ENCODE measurements at regions not wholly inside any gene's neighbourhood (a gene's known extent, or its start where the extent isn't known, plus 50 kb on each side); places are given as distances from the start of the nearest gene placed in this dataset.

DNA sequence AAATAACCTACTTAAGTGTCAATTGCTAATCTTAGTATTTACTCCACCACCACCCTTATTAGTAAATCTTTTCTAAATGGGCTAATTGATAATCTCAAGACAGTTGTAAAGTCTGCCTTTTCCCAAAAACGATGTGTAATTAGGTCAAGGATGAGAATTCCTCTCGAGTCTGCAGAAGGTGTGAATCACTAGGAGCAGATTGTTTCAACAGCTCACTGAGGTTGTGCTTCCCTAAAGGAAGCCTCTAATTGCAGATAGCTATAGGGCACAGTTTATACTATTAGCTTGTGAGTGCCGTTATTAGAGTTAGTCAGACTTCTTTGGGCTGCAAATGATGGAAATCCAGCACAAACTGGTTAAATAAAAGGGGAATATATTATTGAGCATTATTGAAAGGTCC, 84.9 kb downstream of the C11orf91 start:
- no peak for DNase-seq

DNA sequence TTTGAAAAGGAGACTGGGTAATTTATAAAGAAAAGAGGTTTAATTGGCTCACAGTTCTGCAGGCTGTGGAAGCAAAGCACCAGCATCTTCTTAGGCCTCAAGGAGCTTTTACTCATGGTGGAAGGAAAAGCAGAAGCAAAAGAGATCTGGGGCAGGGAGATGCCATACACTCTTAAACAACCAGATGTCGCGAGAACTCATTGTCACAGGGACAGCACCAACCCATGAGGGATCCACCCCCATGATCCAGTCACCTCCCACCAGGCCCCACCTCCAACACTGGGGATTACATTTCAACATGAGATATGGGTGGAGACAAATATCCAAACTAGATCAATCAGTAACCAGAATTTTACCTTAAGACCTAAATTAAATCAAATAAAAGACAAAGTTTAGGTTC, 87.2 kb downstream of the C11orf91 start:
- DNase-seq: no peak

DNA sequence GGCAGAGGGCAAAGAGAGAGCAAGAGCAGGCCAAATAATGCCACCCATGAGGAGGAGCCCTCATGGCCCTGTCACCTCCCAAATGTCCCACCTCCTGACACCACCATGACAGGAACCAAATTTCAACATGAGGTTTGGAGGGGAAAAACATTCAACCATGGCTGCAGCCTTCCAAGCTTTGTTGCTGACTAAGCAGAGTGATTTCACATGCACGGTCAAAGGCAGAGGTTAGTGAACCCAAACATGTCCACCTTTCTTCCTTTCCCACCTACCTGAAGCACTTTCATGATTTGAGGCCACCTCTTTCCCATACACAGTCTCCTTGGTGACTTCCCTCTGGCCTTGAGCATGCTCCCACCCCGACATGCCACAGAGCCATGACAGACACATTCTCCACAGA, 89.7 kb downstream of the C11orf91 start:
- DNase-seq: no peak

DNA sequence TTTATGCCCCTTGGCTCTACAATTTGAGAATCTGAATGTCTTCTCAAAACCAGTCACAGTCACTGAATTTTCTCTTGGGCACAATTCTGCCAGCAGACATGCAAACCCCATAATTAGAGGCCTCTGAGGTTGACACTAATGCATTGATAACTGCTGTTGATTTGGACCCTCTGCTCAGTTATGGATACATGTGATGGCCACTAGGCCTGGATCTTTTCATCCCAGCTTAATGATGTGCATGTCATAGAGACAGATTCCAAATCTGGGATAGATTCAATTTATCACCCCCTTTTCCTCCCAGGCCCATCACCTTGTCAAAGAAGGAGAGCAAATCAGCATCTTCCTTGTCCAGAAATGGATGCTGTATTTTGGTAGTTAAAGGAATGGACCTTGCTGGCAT, 92.2 kb downstream of the C11orf91 start:
- no peak for DNase-seq

DNA sequence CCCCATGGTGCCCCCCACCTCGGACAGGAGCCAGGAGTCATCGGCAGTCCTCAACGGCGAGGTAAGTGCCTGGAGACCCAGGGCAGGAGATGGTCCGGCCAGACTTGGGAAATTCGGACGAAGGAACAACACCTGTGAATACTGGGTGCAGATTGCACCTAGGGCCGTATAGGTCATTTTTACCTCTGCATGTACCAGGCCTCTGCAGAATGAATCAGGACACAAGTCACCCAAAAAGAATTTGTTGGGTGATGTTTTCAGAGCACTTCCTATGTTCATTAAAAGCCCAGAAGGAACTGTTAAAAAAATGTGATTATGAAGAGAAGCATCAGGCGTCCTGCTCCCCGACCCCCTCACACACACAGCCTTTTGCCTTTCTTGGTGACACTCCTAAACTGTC, 93.9 kb downstream of the C11orf91 start:
- DNase-seq: no peak

DNA sequence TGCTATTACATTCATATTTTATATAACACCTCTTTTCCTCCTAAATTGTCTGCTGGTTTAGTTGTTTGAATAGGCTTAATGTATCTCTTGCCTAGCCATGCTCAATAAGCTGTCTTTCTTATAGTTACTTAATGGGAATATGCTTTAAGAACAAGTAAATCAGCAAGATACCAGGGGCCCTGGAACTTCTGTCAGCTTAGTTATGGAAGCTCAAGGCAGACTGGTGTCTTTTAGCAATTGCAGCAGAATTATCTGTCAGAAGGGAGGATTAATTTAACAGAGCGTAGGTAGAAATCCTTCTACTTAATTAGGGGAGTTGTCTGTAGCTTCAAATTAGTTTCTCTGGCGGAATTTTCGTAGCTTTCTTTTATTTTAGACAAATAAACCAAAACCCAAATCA, 94.9 kb downstream of the C11orf91 start:
- no peak for DNase-seq

DNA sequence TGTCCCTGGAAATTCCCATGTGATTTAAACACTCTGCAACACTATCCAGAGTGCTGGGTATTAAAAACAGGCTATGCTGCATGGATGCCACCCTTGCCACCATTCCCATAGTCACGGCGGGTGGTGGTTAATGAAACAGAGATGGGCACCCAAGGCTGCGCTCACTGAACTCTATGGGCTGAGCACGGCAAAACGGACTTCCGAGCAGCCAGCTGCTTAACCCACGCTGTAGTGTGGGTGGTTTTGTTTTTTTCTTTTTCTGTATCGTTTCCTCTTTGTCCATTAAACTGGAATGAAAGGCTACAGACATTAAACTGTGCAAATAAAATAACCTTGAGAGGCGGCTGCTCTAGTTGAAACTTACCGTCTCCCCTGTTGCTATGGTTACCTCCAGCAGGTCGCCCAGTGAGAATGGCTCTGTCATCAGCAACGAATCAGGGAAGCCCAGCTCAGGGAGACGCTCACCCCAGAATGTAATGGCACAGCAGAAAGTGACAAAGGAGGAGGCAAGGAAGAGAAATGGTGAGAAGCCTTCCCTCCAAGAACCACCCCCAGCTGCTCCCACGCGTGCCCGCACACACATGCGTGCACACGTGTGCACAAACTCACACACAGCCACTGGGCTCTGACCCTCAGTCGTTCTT, 102.1 kb downstream of the C11orf91 start:
- peak; percentile 54 for DNase-seq

DNA sequence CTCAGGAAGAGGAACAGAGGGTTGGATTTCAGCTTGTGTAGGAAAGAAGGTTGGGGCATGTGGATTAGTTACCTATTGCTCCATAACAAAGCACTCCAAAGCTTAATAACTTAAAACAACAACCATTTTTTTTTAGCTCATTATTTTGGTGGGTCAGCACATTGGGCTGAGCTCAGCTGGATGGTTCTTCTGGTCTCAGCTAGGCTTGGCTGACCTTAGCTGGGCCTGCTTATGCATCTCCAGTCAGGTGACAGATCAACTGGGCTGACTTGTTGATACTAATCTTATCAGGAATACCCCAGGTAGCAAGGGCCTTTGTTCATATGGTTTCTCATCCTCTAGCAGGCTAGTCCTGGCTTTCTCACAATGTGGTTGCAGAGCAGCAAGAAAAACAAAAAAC, 106.4 kb downstream of the C11orf91 start:
- no peak for DNase-seq

DNA sequence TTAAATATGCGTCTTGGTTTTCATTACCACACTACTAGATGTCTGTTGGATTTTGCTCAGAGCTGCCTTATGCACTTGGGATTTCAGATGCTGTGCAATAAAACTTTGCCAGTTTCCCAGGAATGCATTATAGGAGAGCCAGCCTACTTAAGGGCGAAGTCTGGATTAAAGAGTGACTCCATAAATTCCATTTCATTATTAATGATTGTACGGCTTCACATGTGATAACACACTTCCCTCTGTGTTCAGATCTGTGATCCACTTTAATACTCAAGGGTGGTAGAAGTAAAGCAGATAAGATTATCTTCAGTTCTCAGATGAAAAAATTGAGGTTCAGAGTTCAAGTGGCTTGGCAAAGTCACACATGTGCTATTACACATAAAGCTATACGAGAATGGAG, 110.2 kb downstream of the C11orf91 start:
- DNase-seq: no peak

DNA sequence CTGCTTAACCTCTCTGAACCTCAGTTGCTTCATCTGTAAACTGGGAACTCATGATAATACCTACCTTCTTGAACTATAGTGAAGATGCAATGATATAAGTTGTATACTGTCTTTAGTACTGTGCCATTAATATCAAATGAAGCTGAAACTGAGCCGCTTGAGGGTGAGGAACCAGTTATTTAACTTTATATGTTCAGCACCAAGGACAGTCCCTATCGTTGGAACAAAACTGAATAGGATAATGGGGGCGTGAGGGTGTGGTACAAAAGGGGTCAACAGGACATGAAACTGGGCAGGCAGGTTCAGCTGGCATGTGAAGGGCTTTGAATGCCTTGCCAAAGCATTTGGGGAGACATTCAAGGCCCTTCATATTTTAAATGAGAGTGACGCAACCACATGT, 112.6 kb downstream of the C11orf91 start:
- DNase-seq: no peak

DNA sequence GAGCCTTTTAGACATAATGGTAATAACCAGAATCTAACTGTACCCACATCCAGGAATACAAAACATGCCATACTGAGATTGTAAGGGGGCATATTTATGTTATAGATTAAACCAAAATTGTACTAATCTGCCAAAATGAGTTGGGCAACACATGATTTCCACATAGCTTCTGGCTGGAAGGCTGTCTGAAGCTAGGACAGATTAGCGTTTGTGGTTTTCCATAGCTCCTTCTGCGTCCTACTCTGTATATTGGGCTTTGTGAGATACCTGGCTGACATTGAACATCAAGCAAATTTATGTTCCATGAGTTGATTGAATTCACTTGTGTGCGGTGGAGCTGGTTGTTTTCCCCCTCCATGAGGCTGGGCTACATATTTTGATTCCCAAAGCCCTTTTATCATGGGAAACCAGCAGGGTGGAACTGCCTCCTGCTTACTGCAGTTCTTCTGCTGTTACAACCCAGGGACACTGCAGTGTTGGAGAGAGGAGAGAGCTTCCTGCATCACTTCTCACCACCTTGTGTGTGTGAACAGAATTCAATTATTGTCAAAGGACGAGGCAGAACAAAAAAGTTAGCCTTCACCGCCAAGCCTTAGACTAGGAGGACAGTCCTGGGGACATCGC, 114.9 kb downstream of the C11orf91 start:
- no peak for DNase-seq

DNA sequence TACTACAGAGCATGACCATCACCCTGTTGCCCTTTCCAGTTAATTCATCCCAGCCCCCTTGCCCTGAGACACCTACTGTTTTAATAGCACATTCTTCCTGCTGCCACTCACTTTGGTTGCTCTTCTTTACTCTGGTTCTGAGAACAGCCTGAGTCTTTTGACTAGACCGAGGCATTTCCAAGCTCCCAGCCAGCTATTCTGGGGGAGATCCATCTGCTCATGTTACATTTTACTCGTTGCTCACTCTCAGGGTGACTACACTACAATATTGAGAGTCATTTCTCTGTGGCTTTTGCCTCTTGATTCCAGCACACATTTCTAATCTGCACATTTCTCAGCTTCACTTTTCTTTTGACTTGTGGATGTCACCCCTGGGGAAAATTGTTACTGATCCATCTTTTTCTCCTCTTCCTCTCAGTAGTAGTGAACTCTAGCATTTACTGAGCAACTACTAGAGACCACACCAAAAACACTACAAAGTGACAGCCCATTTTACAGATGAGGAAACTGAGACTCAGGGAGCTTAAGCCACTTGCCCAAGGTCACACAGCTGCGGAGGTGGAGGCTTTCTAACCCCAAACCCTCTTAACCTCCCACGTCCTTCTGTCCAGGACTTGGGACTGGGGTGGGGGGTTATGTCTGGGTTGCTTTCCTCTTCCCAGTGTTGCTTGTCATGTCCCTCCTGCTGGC, 117.8 kb downstream of the C11orf91 start:
- no peak for DNase-seq

DNA sequence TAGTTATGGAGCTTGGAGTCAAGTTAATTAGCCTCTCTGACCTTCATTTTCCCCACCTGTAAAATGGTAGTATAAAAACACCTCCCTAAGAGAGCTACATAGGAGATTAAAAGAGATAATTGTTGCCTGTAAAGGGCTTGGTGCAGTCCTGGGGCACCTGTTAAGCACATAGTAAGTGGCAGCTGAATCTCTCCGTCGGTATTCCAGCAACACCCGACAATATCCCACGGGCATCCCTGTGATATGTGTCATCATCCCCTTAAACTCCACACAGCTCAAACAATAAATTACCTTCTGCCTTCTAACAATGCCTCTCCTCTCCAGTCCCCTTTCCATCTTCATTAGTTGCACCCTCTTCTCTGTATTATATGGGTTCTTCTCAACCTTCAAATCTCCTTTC, 121.5 kb downstream of the C11orf91 start:
- no peak for DNase-seq

DNA sequence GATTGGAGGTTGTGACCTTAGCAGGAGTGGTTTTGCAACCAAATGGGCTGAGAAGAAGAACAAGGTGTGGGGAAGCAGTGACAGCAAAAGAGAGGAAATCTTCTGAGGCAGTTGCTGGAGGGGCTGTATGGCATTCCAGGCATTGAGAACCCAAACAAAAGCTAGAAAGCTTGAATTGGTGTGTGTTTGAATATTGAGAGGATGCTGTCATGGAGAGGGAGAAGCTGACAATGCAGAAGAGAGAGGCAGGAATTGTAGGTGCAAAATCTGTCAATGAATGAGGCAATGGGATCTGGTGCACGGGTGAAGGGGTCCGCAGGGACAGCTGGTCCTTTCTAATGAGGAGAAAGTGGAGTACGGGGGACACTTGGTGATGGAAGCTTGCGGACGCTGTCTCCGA, 123.4 kb downstream of the C11orf91 start:
- DNase-seq: no peak

DNA sequence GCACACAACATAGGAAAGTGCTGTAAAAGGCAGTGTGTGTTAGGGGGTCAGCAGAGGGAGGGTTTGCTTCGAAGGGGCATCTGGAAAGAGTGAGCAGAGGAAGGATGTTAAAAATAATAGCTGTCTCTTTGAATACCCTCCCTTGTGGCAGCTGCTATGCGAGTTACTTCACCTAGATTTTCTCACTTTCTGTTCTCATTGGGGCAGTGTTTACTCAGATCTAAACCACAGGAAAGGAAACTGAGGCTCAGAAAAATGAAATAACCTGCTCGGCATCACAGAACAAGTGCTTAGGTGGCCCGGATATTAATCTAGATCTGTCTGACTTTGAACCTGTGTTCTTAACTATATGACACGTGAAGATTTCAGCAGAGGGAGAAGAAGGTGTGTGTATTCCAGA, 125.3 kb downstream of the C11orf91 start:
- no peak for DNase-seq

DNA sequence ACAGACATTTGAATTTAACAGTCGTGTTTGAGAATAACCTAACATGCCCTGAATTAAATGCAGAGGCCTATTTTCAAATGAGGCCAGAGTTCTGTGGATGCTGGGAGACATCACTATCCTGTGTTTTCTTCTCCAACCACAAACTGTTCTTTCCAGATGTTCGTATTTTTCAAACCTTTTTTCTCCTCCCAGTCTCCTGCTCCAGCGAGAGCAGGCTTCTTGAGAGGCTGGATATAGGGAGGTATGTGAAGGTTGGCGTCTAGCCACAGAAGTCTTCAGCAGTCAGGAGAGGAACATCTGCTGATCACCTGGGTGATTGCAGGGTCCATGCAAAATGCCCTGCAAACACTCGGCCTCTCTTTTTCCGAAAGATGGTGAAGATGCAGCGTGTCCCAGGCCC, 126.3 kb downstream of the C11orf91 start:
- DNase-seq: no peak

DNA sequence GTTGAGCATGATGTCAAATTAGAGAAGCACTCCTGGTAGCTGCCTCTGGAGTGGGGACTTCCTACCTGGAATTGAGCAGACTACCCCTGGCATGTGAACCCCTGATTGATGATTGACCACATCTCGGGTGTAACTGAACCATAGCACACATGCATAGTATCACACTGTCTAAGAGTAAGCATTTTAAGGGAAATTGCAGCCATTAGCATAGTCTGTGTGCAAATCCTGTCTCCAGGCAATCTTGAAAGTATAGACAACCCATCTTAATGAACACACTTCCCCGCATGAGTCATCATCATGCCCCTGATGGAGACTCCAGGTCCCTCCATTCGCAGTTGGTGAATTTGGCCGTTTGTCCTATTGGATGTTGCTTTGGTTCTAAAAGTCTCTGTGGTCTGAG, 131.3 kb downstream of the C11orf91 start:
- DNase-seq: no peak

DNA sequence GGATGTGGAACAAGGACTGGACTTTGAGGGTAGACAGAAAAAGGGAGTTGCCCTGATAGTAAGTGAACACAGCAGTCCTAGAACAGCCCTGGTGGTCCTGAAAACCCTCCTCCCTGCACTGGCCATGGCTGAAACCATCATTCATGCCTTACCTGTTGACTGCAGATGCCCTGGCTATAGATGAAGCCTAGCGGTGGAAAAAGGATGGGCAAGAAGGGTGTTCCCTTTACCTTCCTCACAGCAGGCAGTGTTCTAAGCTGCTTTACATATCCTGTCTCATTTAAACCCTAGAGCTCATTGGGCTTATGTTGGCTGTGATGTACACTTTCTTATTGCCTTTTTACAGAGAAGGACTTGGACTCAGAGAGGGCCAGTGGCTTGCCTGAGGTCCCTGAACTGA, 133.6 kb downstream of the C11orf91 start:
- DNase-seq: no peak

DNA sequence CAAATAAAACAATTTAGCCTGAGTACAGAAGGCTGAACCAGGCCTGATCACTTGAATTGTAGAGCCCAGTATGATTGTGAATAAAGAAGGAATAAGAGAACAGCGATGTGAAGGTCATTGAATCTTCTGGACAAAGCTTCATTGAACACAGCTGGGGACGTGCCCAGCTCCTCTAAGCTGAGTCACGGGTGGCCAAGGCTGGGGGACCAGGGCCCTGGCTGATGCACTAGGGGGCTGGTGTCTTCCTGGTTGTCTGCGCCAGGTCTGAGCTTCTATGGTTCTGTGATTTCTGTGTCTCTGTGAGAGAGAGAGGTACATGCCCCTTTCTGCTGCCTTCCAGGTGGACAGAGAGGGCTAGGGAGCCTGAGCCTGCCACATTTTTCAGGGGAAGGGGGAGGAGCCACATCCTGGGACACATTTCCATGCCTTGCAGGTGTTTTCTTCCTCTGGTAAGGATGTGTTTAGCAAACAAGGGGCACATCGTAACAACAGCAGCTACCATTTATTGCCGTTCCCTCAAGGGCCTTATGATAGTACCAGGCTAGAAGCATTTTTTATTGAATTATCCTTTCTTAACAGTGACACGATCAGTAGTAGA, 135.7 kb downstream of the C11orf91 start:
- DNase-seq: no peak

DNA sequence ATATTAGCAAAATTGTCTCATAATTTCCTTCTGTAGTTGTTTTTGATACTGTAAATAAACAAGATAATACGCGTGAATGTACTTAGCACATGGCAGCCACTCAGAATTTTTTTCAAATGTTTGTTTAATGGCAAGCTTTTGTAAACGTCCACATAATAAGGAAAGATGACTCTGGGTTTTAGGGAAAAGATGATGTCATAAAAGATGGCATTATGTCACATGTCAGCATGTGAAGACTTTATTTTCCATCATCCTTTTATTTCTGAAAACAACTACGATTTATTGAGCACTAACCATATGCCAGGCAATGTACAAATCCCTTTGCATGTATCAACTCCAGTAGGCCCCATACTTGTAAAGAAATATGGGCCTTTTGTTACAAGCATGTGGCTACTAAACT, 139.9 kb downstream of the C11orf91 start:
- DNase-seq: no peak

DNA sequence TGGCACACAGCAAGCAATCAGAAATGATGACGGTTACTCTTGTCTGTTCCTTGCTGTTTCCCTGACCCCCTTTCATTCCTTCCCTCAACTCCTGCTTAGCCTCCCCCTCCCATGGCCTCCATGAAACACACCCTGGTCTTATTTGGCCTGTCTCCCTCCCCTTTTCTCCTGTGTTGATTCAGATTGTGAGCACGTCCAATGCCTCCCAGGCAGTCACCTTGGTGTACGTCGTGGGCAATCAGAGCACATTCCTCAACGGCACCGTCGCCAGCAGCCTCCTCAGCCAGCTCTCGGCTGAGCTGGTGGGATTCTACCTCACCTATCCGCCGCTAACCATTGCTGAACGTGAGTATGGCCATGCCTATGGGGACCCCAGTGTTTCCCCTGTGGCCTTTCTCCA, 141.1 kb downstream of the C11orf91 start:
- DNase-seq: no peak

DNA sequence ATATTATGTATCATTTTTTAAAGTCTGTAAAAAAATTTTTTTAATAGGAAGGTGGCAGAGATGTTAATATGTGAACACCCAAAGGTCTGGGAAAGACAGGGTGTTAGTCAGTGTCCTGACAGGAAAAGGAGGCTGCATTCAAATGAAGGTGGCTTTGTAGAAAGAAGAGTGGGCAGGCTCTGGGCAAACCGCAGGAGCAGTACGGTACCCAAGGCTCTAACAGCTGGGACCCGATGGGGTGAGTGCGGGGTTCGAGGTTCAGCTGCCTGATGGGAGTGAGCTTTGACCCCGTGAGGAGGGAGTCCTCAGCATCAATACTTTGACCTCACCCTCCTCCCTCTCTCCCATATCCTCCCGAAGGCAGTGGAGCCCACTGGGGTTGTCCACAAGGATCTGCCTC, 142.5 kb downstream of the C11orf91 start:
- DNase-seq: no peak

DNA sequence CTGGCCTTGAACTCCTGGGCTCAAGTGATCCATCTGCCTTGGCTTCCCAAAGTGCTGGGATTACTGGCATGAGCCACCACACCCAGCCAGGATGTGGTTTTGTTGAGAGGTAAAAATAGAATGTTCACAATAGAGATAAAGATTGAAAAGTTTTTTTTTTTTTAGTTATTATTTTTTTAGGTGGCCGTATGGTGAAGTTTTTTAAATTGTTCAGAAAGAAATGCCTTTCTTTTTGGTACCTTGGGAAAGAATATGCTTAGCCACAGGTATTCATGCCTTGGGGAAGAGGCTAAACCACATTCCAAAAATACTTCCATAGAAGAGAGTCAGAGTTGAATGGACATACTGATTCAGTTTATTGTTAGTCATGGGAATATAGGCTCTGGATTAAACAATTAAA, 143.4 kb downstream of the C11orf91 start:
- DNase-seq: no peak

DNA sequence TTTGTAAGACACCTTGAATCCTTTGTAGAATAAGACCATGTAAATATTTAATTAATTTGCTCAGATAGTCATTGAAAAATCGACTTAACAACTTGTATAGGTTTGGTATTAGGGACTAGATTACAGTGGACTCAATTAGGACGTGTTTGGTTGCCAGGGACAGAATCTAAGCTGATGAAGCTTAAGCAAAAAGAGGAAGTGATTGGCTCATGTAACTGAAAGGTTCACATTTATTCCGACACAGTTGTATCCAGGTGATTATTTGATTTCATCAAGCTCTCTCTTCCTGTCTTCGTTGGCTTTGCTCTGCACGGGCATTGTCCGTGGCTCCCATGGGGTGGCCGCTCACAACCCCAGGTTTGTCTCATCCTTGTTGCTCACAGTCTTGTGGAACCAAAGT, 146.4 kb downstream of the C11orf91 start:
- no peak for DNase-seq
